HEK293 (cell line): ENCODE measurements at regions not wholly inside any gene's neighbourhood (a gene's known extent, or its start where the extent isn't known, plus 50 kb on each side); places are given as distances from the start of the nearest gene placed in this dataset.

ENCODE experiments used
- CTCF ChIA-PET: fragments of 350-600 bp; formaldehyde crosslinking; extraction: SDS; loops from one replicate; lab custom pipeline; 2021; ENCODE audit warnings: antibody characterized with exemption; lab: Yijun Ruan, JAX
- POLR2A ChIA-PET: fragments of 300-600 bp; formaldehyde crosslinking; extraction: SDS; loops from one replicate; lab custom pipeline; 2020; ENCODE audit warnings: antibody characterized with exemption, inconsistent platforms; lab: Yijun Ruan, JAX
- H3K27ac ChIP-seq: fragments of 200-500 bp; sonication (Bioruptor generic); 2 replicates; pipeline ENCODE4 v1.5.1; 2014; ENCODE audit warnings: low read depth, low read length, control low read depth, inconsistent platforms; ENCODE audit errors: extremely low read depth
- H3K36me3 ChIP-seq, 2 experiments: fragments of 200-500 bp in 1 of 2; sonication (Bioruptor generic) in 1 of 2; 1 replicate in 1 of 2; 2 replicates in 1 of 2; pipeline ENCODE4 v1.5.1; 2014 to 2017; ENCODE audit warnings: inconsistent platforms in 2 of 2, low read length in 2 of 2; ENCODE audit not compliant: control insufficient read depth in 2 of 2, insufficient read depth in 1 of 2
- H3K4me1 ChIP-seq: fragments of 200-500 bp; sonication (Bioruptor generic); 2 replicates; pipeline ENCODE4 v1.5.1; 2014; ENCODE audit warnings: mild to moderate bottlenecking, low read length, inconsistent platforms; ENCODE audit not compliant: control insufficient read depth, insufficient read depth
- H3K4me3 ChIP-seq: 2 replicates; pipeline ENCODE4 v1.5.1; 2011; ENCODE audit warnings: low read depth, mild to moderate bottlenecking, control low read depth, low read length, moderate library complexity
- H3K9me3 ChIP-seq: fragments of 200-500 bp; sonication (Bioruptor generic); 2 replicates; pipeline ENCODE4 v1.5.1; 2014; ENCODE audit warnings: low read depth, low read length, inconsistent platforms; ENCODE audit not compliant: control insufficient read depth, insufficient read depth
- EGR2 ChIP-seq: fragments of 450-650 bp; formaldehyde crosslinking; IDR thresholded peaks from 2 replicates; pipeline ENCODE4 v1.5.1; 2016; ENCODE audit warnings: low read depth, missing biosample characterization, missing genetic modification characterization
- KLF7 ChIP-seq: fragments of 450-650 bp; formaldehyde crosslinking; IDR thresholded peaks from 2 replicates; pipeline ENCODE4 v1.5.1; 2016; ENCODE audit warnings: missing biosample characterization, missing genetic modification characterization, borderline replicate concordance
- OSR2 ChIP-seq: fragments of 450-650 bp; formaldehyde crosslinking; IDR thresholded peaks from 2 replicates; pipeline ENCODE4 v1.5.1; 2016; ENCODE audit warnings: missing biosample characterization, missing genetic modification characterization
- SALL2 ChIP-seq: fragments of 450-650 bp; formaldehyde crosslinking; IDR thresholded peaks from 2 replicates; pipeline ENCODE4 v1.5.0; 2017; ENCODE audit warnings: missing biosample characterization, mild to moderate bottlenecking, missing genetic modification characterization, borderline replicate concordance
- ZNF114 ChIP-seq: fragments of 450-650 bp; formaldehyde crosslinking; IDR thresholded peaks from 2 replicates; pipeline ENCODE4 v1.5.0; 2017; ENCODE audit warnings: missing biosample characterization, missing genetic modification characterization
- ZNF175 ChIP-seq: fragments of 450-650 bp; formaldehyde crosslinking; IDR thresholded peaks from 2 replicates; pipeline ENCODE4 v1.5.1; 2016; ENCODE audit warnings: missing biosample characterization, missing genetic modification characterization
- ZNF2 ChIP-seq: fragments of 450-650 bp; formaldehyde crosslinking; IDR thresholded peaks from 2 replicates; pipeline ENCODE4 v1.5.1; 2016; ENCODE audit warnings: missing biosample characterization, missing genetic modification characterization
- ZNF223 ChIP-seq: fragments of 450-650 bp; formaldehyde crosslinking; IDR thresholded peaks from 2 replicates; pipeline ENCODE4 v1.5.1; 2016; ENCODE audit warnings: missing biosample characterization, missing genetic modification characterization
- ZNF239 ChIP-seq: fragments of 450-650 bp; formaldehyde crosslinking; IDR thresholded peaks from 2 replicates; pipeline ENCODE4 v1.5.1; 2016; ENCODE audit warnings: missing biosample characterization, missing genetic modification characterization
- ZNF248 ChIP-seq: fragments of 450-650 bp; formaldehyde crosslinking; IDR thresholded peaks from 2 replicates; pipeline ENCODE4 v1.5.1; 2017; ENCODE audit warnings: missing biosample characterization, missing genetic modification characterization
- ZNF362 ChIP-seq: fragments of 450-650 bp; formaldehyde crosslinking; IDR thresholded peaks from 2 replicates; pipeline ENCODE4 v1.5.1; 2016; ENCODE audit warnings: missing biosample characterization, missing genetic modification characterization
- ZNF391 ChIP-seq: fragments of 450-650 bp; formaldehyde crosslinking; IDR thresholded peaks from 2 replicates; pipeline ENCODE4 v1.5.1; 2016; ENCODE audit warnings: low read depth, missing biosample characterization, missing genetic modification characterization, borderline replicate concordance
- ZNF518A ChIP-seq: fragments of 450-650 bp; formaldehyde crosslinking; conservative IDR thresholded peaks from 2 replicates; pipeline ENCODE4 v1.5.1; 2016; ENCODE audit warnings: low read depth, missing biosample characterization, missing genetic modification characterization
- ZNF654 ChIP-seq: fragments of 450-650 bp; formaldehyde crosslinking; IDR thresholded peaks from 2 replicates; pipeline ENCODE4 v1.5.1; 2016; ENCODE audit warnings: low read depth, missing biosample characterization, missing genetic modification characterization
- ZNF660 ChIP-seq: fragments of 450-650 bp; IDR thresholded peaks from 2 replicates; pipeline ENCODE4 v1.5.1; 2018; ENCODE audit warnings: missing biosample characterization, mild to moderate bottlenecking, missing genetic modification characterization
- ZNF76 ChIP-seq: fragments of 450-650 bp; formaldehyde crosslinking; IDR thresholded peaks from 2 replicates; pipeline ENCODE4; 2016; ENCODE audit warnings: low read depth, missing biosample characterization, missing genetic modification characterization, borderline replicate concordance
- ZNF777 ChIP-seq: fragments of 450-650 bp; formaldehyde crosslinking; IDR thresholded peaks from 2 replicates; pipeline ENCODE4 v1.5.1; 2017; ENCODE audit warnings: missing biosample characterization, missing genetic modification characterization, borderline replicate concordance
- ZNF791 ChIP-seq: fragments of 450-650 bp; formaldehyde crosslinking; IDR thresholded peaks from 2 replicates; pipeline ENCODE4 v1.5.1; 2016; ENCODE audit warnings: missing biosample characterization, missing genetic modification characterization
- ZSCAN16 ChIP-seq: fragments of 450-650 bp; formaldehyde crosslinking; IDR thresholded peaks from 2 replicates; pipeline ENCODE4 v1.5.1; 2016; ENCODE audit warnings: missing biosample characterization, missing genetic modification characterization
- ZSCAN18 ChIP-seq: fragments of 450-650 bp; formaldehyde crosslinking; IDR thresholded peaks from 2 replicates; pipeline ENCODE4 v1.5.1; 2016; ENCODE audit warnings: missing biosample characterization, missing genetic modification characterization
- TF ChIP-seq, protein P1 (sequence below): fragments of 450-650 bp; formaldehyde crosslinking; IDR thresholded peaks from 2 replicates; pipeline ENCODE4; 2016; ENCODE audit warnings: missing biosample characterization, missing genetic modification characterization

- no peaks in the 10 kb centered on the region for H3K9me3 ChIP-seq
- no peak for TF ChIP-seq ZNF175
- TF ChIP-seq ZNF654 (tag by site-specific recombination) = peak; percentile 28; the same call in 1 of the 2 replicates
- TF ChIP-seq ZSCAN18 (tag by site-specific recombination) = no peak
- no peaks in the 10 kb centered on the region for H3K4me1 ChIP-seq
- no peak overlapping the region for H3K4me3 ChIP-seq
- ChIA-PET CTCF (interaction anchor here (0.6 to 1.4 kb wide), 6 partner anchors 10 to 847 kb away, joined by 3 to 5 read pairs (median 3); no protein-coding TSS in a partner anchor), POLR2A (no interaction called here)
- H3K36me3 ChIP-seq = no peaks in the 10 kb centered on the region
- H3K27ac ChIP-seq = no peak overlapping the region
Observed at GRCh38 chr11:24386546-24387397, 110.1 kb upstream of the LUZP2 start.

DNA sequence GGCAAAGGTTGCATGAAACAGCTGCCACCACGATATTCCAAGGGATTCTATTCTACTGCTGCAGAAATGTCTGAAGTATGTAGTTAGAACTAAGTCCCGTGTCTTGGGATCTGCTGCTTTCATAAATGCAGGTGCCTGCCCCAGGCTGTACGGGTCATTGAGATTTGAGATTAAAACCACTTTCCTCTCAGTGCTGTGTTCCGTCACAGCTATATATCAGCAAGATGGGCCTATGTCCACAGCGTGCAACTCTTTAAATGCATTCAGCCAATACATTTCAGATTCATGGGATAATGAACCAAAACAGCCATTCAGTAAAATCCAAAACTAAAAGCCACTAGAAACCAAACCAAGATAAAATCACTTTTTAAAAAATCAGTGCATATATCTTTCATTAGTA, 107.3 kb upstream of the LUZP2 start:
- no peak for TF ChIP-seq SALL2
- TF ChIP-seq ZNF791 (tag by site-specific recombination) = no peak
- no peak for TF ChIP-seq ZNF114 (tag by site-specific recombination)
- TF ChIP-seq EGR2 (tag by site-specific recombination) = no peak
- no peak for TF ChIP-seq ZNF223 (tag by site-specific recombination)
- TF ChIP-seq OSR2 (tag by site-specific recombination) = no peak
- TF ChIP-seq, protein P1, sequence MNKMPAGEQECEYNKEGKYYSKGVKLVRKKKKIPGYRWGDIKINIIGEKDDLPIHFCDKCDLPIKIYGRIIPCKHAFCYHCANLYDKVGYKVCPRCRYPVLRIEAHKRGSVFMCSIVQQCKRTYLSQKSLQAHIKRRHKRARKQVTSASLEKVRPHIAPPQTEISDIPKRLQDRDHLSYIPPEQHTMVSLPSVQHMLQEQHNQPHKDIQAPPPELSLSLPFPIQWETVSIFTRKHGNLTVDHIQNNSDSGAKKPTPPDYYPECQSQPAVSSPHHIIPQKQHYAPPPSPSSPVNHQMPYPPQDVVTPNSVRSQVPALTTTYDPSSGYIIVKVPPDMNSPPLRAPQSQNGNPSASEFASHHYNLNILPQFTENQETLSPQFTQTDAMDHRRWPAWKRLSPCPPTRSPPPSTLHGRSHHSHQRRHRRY (tag by site-specific recombination) = no peak
- no peak overlapping the region for H3K4me3 ChIP-seq
- H3K36me3 ChIP-seq = no peaks in the 10 kb centered on the region
- H3K9me3 ChIP-seq = no peaks in the 10 kb centered on the region
- no peak overlapping the region for H3K27ac ChIP-seq
- POLR2A ChIA-PET = no interaction called here
- CTCF ChIA-PET = interaction anchor here (0.6 kb wide), 1 partner anchor 1512 kb away, joined by 4 read pairs; no protein-coding TSS in a partner anchor
- H3K4me1 ChIP-seq = no peaks in the 10 kb centered on the region

DNA sequence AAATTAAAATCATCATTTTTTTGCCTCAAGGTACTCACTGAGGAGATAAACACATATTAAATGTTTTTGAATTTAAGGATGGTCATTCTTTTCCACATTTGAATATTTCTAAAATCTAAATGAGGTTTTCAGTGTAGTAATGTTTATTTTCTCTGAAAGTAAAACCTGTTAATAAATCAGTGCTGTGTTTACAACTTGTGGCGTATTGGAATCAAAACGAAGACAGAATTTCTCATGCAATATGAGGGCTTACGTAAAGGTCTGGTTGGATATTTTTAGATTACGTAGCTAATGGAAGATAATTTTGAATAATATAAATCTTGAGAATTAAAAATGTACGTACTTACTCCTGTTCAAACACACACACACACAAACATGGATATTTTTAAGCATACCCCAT, 106.8 kb upstream of the LUZP2 start:
- no peaks in the 10 kb centered on the region for H3K9me3 ChIP-seq
- no peaks in the 10 kb centered on the region for H3K36me3 ChIP-seq
- POLR2A ChIA-PET = no interaction called here
- CTCF ChIA-PET = interaction anchor here (0.6 kb wide), 1 partner anchor 1513 kb away, joined by 4 read pairs; no protein-coding TSS in a partner anchor
- H3K27ac ChIP-seq = no peak overlapping the region
- H3K4me3 ChIP-seq = no peak overlapping the region
- H3K4me1 ChIP-seq = no peaks in the 10 kb centered on the region
- TF ChIP-seq ZNF248 (tag by site-specific recombination) (no peak), ZNF76 (tag by site-specific recombination) (no peak), ZNF362 (tag by site-specific recombination) (no peak), ZNF518A (tag by site-specific recombination) (no peak), KLF7 (no peak), ZNF660 (no peak), ZNF2 (no peak), ZNF777 (tag by site-specific recombination) (no peak), ZNF391 (tag by site-specific recombination) (no peak), ZNF239 (tag by site-specific recombination) (no peak), ZSCAN16 (tag by site-specific recombination) (no peak), EGR2 (tag by site-specific recombination) (no peak)
